AG09319 (cell line): ENCODE measurements at regions not wholly inside any gene's neighbourhood (a gene's known extent, or its start where the extent isn't known, plus 50 kb on each side); places are given as distances from the start of the nearest gene placed in this dataset.

ENCODE experiments used
- DNase-seq: peaks from one replicate; pipeline ENCODE4 v3.0.0-alpha.2; 2010; ENCODE audit warnings: low read depth; ENCODE audit errors: extremely low read depth
- TF ChIP-seq, protein P1 (sequence below): IDR thresholded peaks from 2 replicates; pipeline ENCODE4 v1.5.1; 2011; ENCODE audit warnings: low read depth, mild to moderate bottlenecking, inconsistent platforms, low read length, moderate library complexity

DNA sequence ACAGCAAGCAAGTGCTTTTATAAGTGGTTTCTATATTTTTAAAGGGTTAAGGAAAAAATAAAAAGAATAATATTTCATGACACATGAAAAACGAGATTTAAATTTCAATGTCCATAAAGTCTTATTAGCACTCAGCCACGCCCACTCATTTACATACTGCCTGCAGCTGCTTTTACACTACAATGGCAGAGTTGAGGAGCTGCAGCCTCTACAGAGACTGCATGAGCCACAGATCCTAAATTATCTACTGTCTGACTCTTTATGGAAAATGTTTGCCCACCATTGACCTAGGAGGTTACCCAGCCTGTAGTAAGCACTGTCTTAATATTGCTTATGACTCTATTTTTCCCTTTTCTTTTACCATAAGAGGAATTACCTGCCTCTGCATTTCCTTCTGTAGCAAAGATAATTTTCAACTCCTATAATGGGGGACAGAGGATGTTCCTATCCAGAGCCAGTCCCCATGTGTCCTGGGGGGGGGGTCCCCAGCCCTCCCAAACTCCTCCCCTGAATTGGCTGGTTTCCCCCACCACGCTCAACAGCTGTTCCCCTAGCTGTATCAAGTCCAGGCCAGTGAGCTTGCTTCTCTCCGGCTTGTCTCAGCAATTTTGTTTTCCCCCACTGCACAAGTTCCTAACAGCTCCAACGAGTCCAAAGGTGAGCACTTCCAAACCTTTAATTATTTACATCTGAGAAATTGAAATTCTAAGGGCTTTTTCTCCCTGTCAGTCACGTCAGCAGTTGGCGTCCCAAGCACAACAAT lies 139.4 kb upstream of the ERCC4 start:
- no peak for DNase-seq
- TF ChIP-seq, protein P1, sequence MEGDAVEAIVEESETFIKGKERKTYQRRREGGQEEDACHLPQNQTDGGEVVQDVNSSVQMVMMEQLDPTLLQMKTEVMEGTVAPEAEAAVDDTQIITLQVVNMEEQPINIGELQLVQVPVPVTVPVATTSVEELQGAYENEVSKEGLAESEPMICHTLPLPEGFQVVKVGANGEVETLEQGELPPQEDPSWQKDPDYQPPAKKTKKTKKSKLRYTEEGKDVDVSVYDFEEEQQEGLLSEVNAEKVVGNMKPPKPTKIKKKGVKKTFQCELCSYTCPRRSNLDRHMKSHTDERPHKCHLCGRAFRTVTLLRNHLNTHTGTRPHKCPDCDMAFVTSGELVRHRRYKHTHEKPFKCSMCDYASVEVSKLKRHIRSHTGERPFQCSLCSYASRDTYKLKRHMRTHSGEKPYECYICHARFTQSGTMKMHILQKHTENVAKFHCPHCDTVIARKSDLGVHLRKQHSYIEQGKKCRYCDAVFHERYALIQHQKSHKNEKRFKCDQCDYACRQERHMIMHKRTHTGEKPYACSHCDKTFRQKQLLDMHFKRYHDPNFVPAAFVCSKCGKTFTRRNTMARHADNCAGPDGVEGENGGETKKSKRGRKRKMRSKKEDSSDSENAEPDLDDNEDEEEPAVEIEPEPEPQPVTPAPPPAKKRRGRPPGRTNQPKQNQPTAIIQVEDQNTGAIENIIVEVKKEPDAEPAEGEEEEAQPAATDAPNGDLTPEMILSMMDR = no peak

DNA sequence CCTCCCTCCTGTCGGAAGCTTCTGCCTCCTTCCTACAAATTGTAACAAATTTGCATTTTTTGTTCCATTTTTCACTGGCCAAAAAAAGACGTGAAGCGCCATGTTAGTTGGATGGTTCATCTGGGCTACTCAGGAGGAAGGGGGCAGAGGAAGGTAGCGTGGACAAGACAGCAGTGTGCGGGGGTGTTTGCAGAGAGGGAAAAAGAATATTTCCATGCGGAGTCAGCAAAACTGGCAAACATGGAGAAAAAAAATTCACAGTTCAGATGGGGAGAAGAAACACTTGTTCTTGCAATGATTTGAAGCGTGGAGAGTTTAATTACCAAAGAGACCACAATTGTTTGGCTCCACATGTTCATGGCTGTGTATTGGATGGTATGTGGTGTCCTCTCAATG lies 138.8 kb upstream of the ERCC4 start:
- no peak for DNase-seq
- TF ChIP-seq, protein P1 = no peak

DNA sequence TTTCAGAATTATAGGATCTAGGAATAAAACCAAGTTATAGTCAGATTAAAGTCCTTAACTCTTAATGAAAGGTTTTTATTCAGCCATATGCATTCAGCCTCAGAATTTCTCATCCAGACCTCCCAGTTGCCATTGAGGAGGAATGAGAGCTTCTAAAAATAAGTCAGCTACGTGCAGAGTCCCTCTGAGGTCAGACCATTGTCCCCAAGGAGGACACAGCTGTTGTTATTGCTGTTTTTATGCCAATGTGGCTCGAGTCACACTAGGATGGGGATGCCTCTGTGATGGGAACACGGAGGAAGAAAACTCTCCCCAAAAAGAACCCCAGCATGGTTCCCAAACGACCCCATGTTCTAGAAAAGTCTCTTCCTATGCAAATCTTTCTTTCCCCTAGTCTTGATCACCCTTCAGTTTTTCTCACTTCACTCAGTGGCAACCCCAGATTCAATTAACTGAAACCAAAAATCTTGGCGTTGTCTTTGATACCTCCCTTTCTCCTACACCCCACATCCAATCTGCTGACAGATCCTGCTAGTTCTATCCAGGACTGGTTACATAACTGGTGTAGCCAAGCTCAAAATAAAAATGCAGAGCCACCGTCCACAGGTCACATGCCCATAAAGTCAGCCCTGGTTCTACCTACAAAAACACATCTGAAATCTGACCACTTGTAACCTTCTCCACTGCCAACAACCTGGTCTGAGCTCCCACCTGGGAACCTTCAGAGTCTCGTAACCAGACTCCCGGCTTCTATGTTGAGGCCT lies 138.2 kb upstream of the ERCC4 start:
- TF ChIP-seq, protein P1 = no peak
- DNase-seq = no peak

DNA sequence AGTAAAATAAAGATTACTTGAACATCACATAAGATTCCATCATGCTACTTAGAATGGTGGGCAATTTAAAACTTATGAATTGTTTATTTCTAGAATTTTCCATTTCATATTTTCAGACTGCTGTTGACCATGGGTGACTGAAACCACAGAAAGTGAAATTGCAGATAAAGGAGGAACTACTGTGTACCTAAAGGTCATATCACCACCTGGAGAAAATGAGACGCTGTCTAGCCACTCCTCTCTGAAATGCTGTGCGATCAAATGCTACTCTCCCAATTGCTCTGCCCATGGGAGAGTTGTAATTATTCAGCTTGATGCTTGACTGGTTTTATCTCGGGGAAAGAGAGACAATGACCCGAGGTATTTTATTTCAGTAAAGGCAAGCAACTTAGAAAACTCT lies 128.9 kb upstream of the ERCC4 start:
- TF ChIP-seq, protein P1 = no peak

DNA sequence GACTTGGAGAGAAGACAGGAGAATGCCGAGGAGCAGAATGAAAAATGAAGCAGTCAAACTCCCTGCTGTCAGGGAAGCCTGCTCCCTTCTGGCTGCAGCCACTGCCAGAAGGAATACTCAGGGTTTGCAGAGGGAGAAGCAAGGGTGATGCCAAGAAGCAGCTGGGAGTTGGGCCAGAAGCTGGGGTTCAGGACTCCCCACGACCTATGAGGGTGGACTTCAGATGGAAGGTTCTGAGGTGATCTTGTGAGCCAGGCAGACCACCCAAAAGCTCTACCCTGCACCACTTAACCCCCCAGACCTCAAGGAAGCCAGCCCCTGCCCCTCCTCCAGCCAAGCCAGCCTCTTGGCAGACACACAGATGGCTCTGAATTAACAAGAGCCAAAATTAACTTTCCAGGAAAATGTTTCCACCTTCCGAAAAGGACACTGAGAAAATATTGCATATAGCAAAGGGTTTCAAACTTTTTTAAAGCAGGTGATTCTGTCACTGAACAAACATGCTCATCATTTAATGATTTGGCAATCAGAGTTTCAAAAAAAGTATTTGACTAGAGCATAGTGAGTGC lies 126.0 kb upstream of the ERCC4 start:
- TF ChIP-seq, protein P1 = no peak
- no peak for DNase-seq

More for the DNA sequence above, 128.9 kb upstream of the ERCC4 start:
- DNase-seq = no peak

DNA sequence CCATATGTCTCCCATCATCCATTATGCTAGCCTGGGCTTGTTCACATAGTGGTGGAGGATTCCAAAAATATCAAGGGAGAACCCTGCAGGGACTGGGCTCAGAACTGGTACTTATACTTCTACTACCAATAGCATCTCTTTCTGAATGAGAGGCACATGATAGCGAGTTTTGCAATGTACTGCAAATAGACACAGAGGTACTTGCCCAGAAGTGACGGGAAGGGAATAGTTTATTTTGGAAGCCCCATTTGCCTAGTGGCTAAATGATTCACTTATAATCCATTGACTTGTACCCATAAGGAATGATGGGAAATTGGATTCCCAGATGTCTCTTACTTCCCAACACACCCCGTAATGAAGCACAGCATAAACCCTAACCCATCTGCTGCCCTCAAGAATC lies 124.8 kb upstream of the ERCC4 start:
- DNase-seq = no peak
- TF ChIP-seq, protein P1 = no peak

DNA sequence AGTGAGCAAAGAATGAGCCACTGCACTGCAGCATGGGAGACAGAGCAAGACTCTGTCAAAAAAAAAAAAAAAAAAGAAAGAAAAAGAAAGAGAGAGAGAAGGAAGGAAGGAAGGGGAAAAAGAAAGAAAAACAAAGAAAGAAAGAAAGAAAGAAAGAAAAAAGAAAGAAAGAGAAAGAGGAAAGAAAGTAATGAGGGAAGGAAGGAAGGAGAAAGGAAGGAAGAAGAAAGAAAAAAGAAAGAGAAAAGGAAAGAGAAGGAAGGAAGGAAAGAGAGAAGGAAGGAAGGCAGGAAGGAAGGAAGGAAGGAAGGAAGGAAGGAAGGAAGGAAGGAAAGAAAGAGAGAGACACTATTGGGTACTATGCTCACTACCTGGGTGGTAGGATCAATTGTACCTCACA lies 122.2 kb upstream of the ERCC4 start:
- no peak for DNase-seq
- TF ChIP-seq, protein P1 = no peak
